ENCODE measurements at regions not wholly inside any gene's neighbourhood (a gene's known extent, or its start where the extent isn't known, plus 50 kb on each side); places are given as distances from the start of the nearest gene placed in this dataset.

GRCh38 chr11:134883484-134883883, 471.4 kb upstream of the B3GAT1 start:
- TF ChIP-seq POLR2A (IDR thresholded peaks at IDR 0.05; ENCODE audit: borderline replicate concordance, extremely low read depth, insufficient read depth, insufficient read length) = no peak
- TF ChIP-seq CTCF (IDR thresholded peaks at IDR 0.05 in 2 of 3, conservative IDR thresholded peaks at IDR 0.05 in 1 of 3; ENCODE audit: borderline replicate concordance in 1 of 3, insufficient read depth in 1 of 3, low read depth in 2 of 3, low read length in 2 of 3) = no peak
- no peak for TF ChIP-seq EZH2 (IDR thresholded peaks at IDR 0.05)
- TF ChIP-seq ATF3 (IDR thresholded peaks at IDR 0.05) = no peak
- no peak for TF ChIP-seq POLR2AphosphoS5 (IDR thresholded peaks at IDR 0.05; ENCODE audit: low read depth, low read length)
- TF ChIP-seq MAX (IDR thresholded peaks at IDR 0.05) = no peak

All from HCT116 (cell line).